Upper lobe of right lung (tissue), 1 donor: ENCODE measurements at regions not wholly inside any gene's neighbourhood (a gene's known extent, or its start where the extent isn't known, plus 50 kb on each side); places are given as distances from the start of the nearest gene placed in this dataset.

Source experiments
- ATAC-seq: fragments of 200-7000 bp; cut with Tn5 transposase; one replicate; pipeline ENCODE4 v1.9.1; 2020; ENCODE audit warnings: mild to moderate bottlenecking, moderate library complexity
- DNase-seq: peaks from one replicate; pipeline ENCODE4 v3.0.0-alpha.2; 2020
- H3K27ac ChIP-seq: fragments of 200-600 bp; one replicate; pipeline ENCODE4 v1.8.0; 2022
- H3K27me3 ChIP-seq: fragments of 200-600 bp; one replicate; pipeline ENCODE4 v1.8.0; 2022; ENCODE audit warnings: mild to moderate bottlenecking
- H3K36me3 ChIP-seq: fragments of 200-600 bp; one replicate; pipeline ENCODE4 v1.8.0; 2022
- H3K4me1 ChIP-seq: fragments of 200-600 bp; one replicate; pipeline ENCODE4 v1.8.0; 2022
- H3K4me3 ChIP-seq: fragments of 200-600 bp; one replicate; pipeline ENCODE4 v1.8.0; 2022; ENCODE audit warnings: mild to moderate bottlenecking
- H3K9me3 ChIP-seq: fragments of 200-600 bp; one replicate; pipeline ENCODE4 v1.8.0; 2022
- CTCF ChIP-seq: fragments of 200-600 bp; IDR thresholded peaks from one replicate; pipeline ENCODE4 v1.8.0; 2022; ENCODE audit warnings: antibody characterized with exemption
- intact Hi-C: fragments of 100-400 bp; cut with DNase I; formaldehyde crosslinking; loops from one replicate; pipeline ENCODE4 v1.11.0; 2022
- donor health status: DM: no; HTN: yes; CAD: no; lungs with severe emphysema.

GRCh38 chr3:74057169-74057568 is 432.4 kb upstream of the PDZRN3 start:
- TF ChIP-seq CTCF: no peak
- ATAC-seq: no peak

GRCh38 chr3:74055061-74055460 is 430.3 kb upstream of the PDZRN3 start:
- Histone ChIP-seq H3K27ac (no peak overlapping the region), H3K4me3 (no peak overlapping the region), H3K27me3 (no peaks in the 10 kb centered on the region), H3K4me1 (no peaks in the 10 kb centered on the region), H3K36me3 (no peaks in the 10 kb centered on the region), H3K9me3 (no peaks in the 10 kb centered on the region)
- intact Hi-C loops: no loop called here
- TF ChIP-seq CTCF: no peak
- no peak for DNase-seq
- ATAC-seq: no peak

More at GRCh38 chr3:74057169-74057568, 432.4 kb upstream of the PDZRN3 start:
- H3K27me3 ChIP-seq: no peaks in the 10 kb centered on the region
- H3K4me3 ChIP-seq: no peak overlapping the region
- H3K4me1 ChIP-seq: no peaks in the 10 kb centered on the region
- no peaks in the 10 kb centered on the region for H3K9me3 ChIP-seq
- no peaks in the 10 kb centered on the region for H3K36me3 ChIP-seq
- DNase-seq: no peak
- intact Hi-C loops: no loop called here
- no peak overlapping the region for H3K27ac ChIP-seq

GRCh38 chr3:74054566-74054965 is 429.8 kb upstream of the PDZRN3 start:
- DNase-seq: no peak
- Histone ChIP-seq H3K36me3 (no peaks in the 10 kb centered on the region), H3K9me3 (no peaks in the 10 kb centered on the region), H3K4me1 (no peaks in the 10 kb centered on the region), H3K27ac (no peak overlapping the region), H3K4me3 (no peak overlapping the region), H3K27me3 (no peaks in the 10 kb centered on the region)
- ATAC-seq: no peak
- TF ChIP-seq CTCF: no peak
- intact Hi-C loops: no loop called here

- H3K36me3 ChIP-seq: no peaks in the 10 kb centered on the region
- no peaks in the 10 kb centered on the region for H3K9me3 ChIP-seq
- H3K4me1 ChIP-seq: no peaks in the 10 kb centered on the region
- TF ChIP-seq CTCF: no peak
- ATAC-seq (no peak), DNase-seq (no peak)
- H3K27ac ChIP-seq: no peak overlapping the region
- no peaks in the 10 kb centered on the region for H3K27me3 ChIP-seq
- intact Hi-C loops: no loop called here
- no peak overlapping the region for H3K4me3 ChIP-seq
Observed at GRCh38 chr3:74053970-74054516, 429.3 kb upstream of the PDZRN3 start.

GRCh38 chr3:74049444-74049843 is 424.7 kb upstream of the PDZRN3 start:
- Histone ChIP-seq H3K4me3 (no peak overlapping the region), H3K27me3 (no peaks in the 10 kb centered on the region), H3K9me3 (no peaks in the 10 kb centered on the region), H3K36me3 (no peaks in the 10 kb centered on the region), H3K4me1 (no peaks in the 10 kb centered on the region), H3K27ac (no peak overlapping the region)
- no peak for TF ChIP-seq CTCF
- intact Hi-C loops: no loop called here
- no peak for ATAC-seq
- DNase-seq: no peak

GRCh38 chr3:74048699-74049098 is 424.0 kb upstream of the PDZRN3 start:
- ATAC-seq: no peak
- H3K4me3 ChIP-seq: no peak overlapping the region
- H3K4me1 ChIP-seq: no peaks in the 10 kb centered on the region

More at GRCh38 chr3:74048699-74049098, 424.0 kb upstream of the PDZRN3 start:
- DNase-seq: no peak
- H3K27me3 ChIP-seq: no peaks in the 10 kb centered on the region
- H3K9me3 ChIP-seq: no peaks in the 10 kb centered on the region
- no peak for TF ChIP-seq CTCF
- intact Hi-C loops: no loop called here
- no peak overlapping the region for H3K27ac ChIP-seq
- no peaks in the 10 kb centered on the region for H3K36me3 ChIP-seq
